ENCODE measurements at regions not wholly inside any gene's neighbourhood (a gene's known extent, or its start where the extent isn't known, plus 50 kb on each side); places are given as distances from the start of the nearest gene placed in this dataset.
"Not testable (repeated sequence)": the region's sequence is repeated elsewhere in the genome, so short reads cannot be mapped to it uniquely, and the experiment has no call there.

DNA sequence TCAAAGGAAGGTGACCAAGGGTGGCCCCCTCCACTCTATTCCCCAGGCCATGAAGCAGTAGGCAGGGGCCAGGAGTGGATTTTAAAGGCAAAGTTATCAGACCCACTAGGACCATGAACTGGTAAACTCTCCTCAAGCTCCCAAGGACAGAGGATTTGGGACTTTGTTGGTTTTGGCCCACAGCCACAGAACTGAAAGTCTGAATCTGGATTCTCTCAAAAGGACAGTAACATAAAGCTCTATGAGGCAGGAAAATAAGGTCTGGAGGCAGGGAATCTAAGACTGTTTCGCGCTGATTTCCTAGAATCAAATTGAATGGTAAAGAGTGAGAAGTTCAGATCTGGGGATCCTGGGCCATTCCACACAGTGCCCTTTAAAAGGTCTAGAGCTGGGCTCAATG, 91.3 kb upstream of the C2CD4B start:
- not testable (repeated sequence) for TF ChIP-seq SPI1 (IDR thresholded peaks at IDR 0.05; ENCODE audit: borderline replicate concordance, low read depth); POLR2AphosphoS5 (IDR thresholded peaks at IDR 0.05; ENCODE audit: low read depth); CTCF (IDR thresholded peaks at IDR 0.05; ENCODE audit: insufficient read depth, low read length)
